ENCODE measurements at regions not wholly inside any gene's neighbourhood (a gene's known extent, or its start where the extent isn't known, plus 50 kb on each side); places are given as distances from the start of the nearest gene placed in this dataset.

- TF ChIP-seq POLR2A (IDR thresholded peaks at IDR 0.05): no peak
- TF ChIP-seq, protein P1, sequence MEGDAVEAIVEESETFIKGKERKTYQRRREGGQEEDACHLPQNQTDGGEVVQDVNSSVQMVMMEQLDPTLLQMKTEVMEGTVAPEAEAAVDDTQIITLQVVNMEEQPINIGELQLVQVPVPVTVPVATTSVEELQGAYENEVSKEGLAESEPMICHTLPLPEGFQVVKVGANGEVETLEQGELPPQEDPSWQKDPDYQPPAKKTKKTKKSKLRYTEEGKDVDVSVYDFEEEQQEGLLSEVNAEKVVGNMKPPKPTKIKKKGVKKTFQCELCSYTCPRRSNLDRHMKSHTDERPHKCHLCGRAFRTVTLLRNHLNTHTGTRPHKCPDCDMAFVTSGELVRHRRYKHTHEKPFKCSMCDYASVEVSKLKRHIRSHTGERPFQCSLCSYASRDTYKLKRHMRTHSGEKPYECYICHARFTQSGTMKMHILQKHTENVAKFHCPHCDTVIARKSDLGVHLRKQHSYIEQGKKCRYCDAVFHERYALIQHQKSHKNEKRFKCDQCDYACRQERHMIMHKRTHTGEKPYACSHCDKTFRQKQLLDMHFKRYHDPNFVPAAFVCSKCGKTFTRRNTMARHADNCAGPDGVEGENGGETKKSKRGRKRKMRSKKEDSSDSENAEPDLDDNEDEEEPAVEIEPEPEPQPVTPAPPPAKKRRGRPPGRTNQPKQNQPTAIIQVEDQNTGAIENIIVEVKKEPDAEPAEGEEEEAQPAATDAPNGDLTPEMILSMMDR (IDR thresholded peaks at IDR 0.05): no peak
These were observed 278.6 kb downstream of the ZSWIM6 start for GRCh38 chr5:61610678-61611024.
